Skin epidermis (tissue), 12 donors: ENCODE measurements at regions not wholly inside any gene's neighbourhood (a gene's known extent, or its start where the extent isn't known, plus 50 kb on each side); places are given as distances from the start of the nearest gene placed in this dataset.

Experiments used
- H3K27ac ChIP-seq, 21 experiments: fragments of 200-600 bp; sonication (generic) in 11 of 21; one replicate each; pipeline ENCODE4 v1.5.0; 2020; ENCODE audit warnings: mild to moderate bottlenecking in 3 of 21, inconsistent platforms in 2 of 21, moderate library complexity in 2 of 21
- H3K4me3 ChIP-seq, 7 experiments: fragments of 200-600 bp; sonication (generic) in 2 of 7; one replicate each; pipeline ENCODE4 v1.5.0; 2020; ENCODE audit warnings: inconsistent platforms in 2 of 7, mild to moderate bottlenecking in 2 of 7, moderate library complexity in 1 of 7

DNA sequence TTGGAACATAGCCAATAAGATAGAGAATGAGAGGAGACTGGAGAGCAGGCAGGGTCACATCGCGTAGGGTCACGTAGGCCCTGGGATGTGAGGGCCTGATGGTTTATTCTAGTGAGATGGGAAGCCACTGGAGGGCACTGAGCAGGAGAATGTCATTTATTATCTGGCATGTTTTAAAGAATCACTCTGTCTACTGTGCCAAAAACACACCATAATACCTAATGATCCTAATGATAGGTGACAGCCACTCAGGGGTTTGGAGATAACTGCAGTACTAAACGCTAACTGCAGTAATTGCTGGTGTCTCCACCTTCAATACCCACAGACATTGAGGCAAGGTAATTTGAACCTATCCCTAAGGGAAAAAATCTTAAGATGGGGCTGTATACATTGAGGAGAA, 185.4 kb downstream of the TTLL7 start:
- no peak overlapping the region for H3K4me3 ChIP-seq
- no peak overlapping the region for H3K27ac ChIP-seq

DNA sequence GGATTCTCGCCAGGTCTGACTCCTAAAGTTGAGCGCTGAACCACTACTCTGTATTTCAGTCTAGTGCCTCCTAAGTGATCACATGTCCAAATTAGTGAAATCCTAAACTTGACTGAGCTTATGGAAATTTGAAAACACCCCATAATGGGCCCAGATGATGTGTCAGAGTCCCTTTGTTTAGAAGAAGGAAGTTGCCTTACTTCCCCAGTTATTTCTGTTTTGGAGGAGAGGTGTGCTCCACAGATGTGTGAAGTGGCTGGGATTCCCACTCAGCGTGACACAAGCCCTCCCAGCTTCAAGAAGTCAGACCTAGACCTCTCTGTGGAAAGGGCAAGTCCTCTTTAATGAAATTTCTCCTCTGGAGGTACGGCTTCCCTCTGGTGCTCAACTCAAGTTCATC, 188.8 kb downstream of the TTLL7 start:
- no peak overlapping the region for H3K27ac ChIP-seq

DNA sequence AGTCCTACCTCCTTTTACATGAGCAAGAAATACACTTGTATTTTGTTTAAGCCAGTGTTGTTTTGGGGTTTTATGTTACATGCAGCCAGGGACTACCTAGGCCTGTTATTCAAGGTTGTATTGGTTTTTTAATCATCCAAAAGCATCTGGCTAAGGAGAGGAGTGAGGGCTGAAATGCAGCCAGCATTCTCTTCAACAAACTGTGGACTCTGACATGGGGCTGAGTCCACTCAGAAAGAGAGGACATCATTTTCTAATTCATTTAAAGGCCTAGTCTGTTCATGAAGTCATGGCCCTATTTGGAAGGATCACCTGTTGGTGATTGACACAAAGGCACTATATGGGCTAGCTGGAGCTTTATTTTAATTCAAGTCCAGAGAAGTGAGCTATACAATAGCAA, 190.4 kb downstream of the TTLL7 start:
- Histone ChIP-seq H3K27ac (no peak overlapping the region), H3K4me3 (no peak overlapping the region)

More for the DNA sequence above, 188.8 kb downstream of the TTLL7 start:
- H3K4me3 ChIP-seq, result no peak overlapping the region

DNA sequence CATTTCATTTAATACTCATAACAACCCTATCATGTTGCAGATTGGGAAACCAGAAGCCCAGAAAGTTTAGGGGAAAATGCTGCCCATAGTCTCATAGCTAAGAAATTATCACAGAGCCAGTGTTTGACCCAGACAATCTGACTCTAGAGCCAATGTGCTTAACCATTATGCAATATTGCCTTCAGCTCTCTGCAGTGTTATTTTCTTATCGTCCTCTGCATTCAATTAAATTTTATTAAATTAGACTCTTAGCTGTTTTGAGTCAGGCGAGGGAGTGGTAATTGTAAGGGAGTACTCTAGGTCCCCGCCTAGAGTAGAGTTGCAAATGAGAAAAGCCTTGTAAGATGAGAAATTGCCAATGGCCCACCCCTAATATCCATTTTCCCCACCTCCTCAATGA, 191.1 kb downstream of the TTLL7 start:
- Histone ChIP-seq H3K4me3 (no peak overlapping the region), H3K27ac (no peak overlapping the region)

DNA sequence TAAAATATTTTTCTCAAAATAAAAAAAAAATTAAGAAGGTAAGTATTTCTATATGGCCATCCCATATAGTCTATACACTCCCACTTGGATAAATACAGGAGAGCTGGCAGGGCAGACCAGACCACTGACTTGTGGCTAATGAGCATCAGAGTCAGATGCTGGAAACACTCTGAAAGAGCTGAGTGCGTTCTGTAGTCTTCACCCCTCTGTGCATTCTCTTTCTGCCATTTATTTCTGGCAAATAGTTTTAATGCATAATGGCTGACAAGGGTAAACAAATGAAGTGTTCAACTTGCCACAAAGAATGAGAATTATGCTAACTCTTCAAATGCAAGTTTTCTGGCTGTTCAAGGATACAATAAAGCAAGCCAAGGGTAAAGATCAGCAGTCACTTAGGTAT, 191.7 kb downstream of the TTLL7 start:
- Histone ChIP-seq H3K4me3 (no peak overlapping the region), H3K27ac (no peak overlapping the region)

DNA sequence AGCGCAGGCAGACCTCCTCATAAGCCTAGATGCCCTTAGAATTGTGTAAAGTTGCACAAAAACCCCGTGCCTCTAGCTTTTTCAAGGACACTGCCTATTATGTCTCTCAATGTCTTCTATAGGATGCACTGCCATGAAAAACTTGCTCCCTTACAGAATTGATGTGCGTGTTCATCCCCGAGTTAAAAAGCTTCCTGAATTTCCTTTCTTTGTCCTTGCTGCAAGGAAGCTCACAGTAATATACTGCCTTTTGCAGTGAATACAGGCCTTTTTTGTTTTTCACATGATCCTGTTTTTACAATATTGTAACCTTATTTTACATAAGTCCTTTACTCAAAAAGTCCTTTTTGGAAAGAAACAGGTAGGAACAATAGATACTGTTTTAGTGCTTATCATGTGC, 193.0 kb downstream of the TTLL7 start:
- Histone ChIP-seq H3K4me3 (no peak overlapping the region), H3K27ac (no peak overlapping the region)

DNA sequence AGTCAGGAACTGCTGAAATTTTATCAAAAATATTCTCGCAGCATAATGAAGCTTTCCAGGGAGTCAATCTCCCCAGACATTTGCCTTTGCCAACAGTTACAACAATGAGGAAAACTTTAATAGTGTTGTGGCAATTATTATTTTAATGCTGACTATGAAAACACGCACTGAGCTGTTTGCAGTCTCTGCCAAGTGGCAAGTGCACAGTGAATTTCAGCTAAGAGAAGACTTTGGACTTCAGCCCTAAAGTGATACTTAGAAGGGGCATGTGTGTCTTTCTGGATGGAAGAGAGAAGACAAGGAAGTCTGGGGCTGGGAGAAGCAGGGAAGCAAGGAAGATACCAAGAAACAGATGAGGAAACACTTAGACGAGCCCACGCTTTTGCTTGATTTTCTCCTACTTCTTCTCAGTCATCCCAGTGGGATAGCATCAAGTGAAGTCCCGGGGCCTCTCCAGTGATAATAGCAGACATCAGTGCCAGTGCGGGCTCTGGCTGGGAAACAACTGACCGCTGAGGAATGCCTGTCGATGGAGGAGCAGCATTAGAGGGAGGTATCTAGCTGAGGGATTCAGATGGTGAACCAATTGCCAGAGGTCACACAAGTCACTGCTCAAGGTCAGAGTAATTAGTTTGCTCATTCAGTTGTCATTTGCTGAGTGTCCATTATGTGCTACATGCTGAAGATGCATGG, 196.3 kb downstream of the TTLL7 start:
- Histone ChIP-seq H3K27ac (no peak overlapping the region), H3K4me3 (no peak overlapping the region)

DNA sequence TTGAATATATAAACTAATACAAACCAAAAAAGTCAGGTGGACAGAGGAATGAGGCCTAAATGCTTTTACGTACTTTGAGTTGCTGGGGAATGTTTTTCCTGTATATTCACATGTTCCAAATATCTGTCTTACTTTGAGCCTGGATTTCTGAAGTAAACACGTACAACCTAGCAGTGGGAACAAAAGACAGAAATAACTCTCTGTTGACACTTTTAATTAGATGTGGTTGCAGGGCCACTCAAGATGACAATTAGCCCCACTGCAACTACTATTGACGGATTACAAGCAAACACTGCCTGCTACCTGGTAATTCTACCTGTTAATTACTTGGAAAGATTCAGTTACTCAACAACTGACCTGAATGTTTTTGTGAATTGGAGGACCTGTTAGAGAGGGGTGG, 196.9 kb downstream of the TTLL7 start:
- Histone ChIP-seq H3K4me3 (no peak overlapping the region), H3K27ac (no peak overlapping the region)

DNA sequence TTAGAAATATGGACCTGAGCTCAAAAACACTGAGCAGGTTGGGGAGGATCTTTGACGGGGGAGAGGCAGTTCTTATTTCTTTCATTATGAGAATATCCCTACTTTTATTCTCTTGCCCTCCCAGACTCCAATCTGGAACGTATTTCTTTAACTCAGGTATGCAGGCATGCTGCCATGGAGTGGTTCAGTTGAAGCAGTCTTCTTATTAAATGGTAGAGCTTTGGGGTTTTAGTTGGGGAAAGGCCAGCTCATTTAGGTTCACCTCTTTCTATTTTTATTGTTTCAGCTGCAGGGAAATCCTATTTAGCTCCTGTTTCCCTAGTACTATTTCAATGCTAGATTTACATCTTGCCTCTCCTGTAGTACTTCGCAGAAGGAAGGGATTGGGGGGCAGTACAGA, 198.9 kb downstream of the TTLL7 start:
- H3K27ac ChIP-seq, result no peak overlapping the region
- no peak overlapping the region for H3K4me3 ChIP-seq

DNA sequence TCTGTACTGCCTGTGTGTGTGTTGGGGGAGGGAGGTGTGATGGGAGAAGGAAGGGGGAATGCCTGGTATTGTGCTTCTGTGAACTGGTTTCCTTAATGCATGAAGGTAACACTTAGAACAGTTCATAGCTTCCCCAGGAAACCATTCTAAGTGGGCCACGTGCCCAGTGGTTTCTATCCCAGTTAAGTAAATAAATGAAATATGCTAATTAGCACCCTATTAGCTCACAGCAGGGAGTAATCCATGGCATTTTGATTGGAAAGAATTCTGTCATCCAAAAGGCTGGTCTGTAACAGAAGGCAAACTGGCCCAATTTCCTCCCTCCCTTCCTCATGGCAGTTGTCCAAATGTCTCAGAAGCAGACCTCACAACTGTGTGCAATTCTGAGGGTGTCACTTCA, 199.3 kb downstream of the TTLL7 start:
- no peak overlapping the region for H3K4me3 ChIP-seq
- no peak overlapping the region for H3K27ac ChIP-seq

DNA sequence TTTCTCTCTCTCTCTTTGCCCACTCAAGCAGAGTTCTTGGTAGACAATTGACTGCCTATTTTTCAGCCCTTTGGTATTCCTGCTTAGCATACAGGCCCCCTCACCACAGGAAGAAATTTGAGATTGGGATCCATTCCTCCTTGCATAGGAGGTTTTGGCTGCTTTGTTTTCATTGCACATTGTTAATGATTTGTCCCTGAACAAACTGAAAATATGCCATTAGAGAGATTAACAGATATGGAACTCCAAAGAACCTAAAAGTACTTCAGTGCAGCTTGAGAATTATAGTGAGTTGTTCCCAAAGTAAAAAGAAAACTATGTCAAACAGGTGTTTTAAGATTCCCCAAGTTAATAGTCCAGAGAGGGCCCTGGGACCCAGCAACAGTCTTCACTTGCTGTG, 200.0 kb downstream of the TTLL7 start:
- Histone ChIP-seq H3K27ac (no peak overlapping the region), H3K4me3 (no peak overlapping the region)

DNA sequence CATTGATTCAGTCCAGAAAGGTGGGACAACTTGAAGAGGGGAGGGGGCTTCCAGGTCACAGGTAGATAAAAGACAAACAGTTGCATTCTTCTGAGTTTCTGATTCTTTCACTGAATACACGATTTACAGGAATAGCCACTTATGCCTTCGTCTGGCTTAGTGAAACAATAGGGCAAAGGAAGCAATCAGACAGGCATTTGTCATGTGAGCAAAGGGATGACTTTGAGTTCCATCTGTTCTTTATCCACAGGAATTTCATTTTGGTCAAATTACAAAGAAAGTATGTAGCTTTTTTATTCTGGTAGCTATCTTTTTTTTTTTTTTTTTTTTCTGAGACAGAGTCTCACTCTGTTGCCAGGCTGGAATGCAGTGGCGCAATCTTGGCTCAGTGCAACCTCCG, 202.5 kb downstream of the TTLL7 start:
- peak overlapping the region in 2 of 21 experiments; percentile 42 to 54 for H3K27ac ChIP-seq
- H3K4me3 ChIP-seq, result no peak overlapping the region

DNA sequence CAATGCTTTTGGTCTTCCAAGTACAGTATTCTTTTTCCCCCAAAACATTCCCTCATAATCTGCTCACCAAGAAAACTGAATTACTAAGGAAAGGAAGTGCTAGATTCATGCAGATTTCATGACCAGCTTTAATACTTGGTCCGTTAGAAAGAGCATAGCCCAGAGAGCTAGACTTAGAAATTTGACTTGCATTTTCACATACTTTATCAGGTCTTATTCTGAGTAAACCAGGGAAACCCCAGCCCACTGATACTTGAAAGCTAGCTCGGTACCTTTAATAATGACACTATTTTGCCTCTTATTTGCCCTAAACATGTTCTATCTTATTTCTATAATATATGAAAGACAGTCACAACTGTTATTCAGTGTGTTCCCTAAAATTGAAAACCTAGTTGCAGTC, 204.5 kb downstream of the TTLL7 start:
- Histone ChIP-seq H3K4me3 (no peak overlapping the region), H3K27ac (no peak overlapping the region)

DNA sequence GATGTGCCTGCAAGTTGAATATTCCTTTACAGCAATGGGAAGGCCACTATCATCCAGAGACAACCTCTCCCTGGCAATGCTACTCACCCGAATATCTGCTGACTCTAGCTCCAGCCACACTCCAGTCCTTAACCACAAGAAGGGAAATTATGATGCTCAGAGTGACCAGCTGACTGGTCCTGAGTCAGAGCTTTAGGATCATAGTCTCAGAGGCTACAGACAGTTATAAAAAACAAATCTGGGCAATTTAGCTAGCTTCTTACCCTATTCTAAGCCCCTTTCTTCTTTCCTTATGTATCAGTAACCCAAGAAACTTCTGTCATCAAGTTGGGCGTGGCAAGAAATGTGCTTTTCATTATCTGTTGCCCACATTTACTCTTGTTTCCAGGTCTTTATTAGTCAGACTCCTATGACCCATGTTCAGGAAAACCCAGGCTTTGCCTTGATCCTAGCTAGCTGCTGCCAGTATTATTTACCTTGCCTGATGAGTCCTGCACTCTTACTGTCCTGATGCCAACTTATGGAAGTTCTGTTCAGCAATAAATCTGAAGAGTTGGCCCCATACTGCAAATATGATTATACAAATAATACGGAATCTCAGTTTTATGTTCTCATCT, 207.0 kb downstream of the TTLL7 start:
- Histone ChIP-seq H3K4me3 (no peak overlapping the region), H3K27ac (peak overlapping the region in 4 of 21 experiments; percentile 9 to 62 (median 29))

DNA sequence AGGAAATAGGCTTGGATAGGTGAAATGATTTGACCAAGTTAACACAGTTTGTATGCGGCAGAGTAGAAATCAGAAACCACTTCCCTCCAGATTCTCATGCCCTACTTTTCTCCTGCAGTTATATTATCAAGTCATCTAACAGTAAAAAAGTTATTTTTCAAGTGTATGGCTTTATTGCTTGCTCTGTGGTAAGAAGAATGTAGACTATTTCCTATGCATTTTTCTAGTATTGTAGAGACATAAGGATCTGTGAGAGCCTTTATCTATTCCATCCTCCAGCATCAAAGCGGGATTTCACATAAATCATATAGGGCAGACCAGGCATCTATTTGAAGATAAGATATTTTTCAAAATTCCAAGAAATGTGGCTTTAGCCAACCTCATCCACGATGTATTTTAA, 208.5 kb downstream of the TTLL7 start:
- Histone ChIP-seq H3K27ac (no peak overlapping the region), H3K4me3 (no peak overlapping the region)

DNA sequence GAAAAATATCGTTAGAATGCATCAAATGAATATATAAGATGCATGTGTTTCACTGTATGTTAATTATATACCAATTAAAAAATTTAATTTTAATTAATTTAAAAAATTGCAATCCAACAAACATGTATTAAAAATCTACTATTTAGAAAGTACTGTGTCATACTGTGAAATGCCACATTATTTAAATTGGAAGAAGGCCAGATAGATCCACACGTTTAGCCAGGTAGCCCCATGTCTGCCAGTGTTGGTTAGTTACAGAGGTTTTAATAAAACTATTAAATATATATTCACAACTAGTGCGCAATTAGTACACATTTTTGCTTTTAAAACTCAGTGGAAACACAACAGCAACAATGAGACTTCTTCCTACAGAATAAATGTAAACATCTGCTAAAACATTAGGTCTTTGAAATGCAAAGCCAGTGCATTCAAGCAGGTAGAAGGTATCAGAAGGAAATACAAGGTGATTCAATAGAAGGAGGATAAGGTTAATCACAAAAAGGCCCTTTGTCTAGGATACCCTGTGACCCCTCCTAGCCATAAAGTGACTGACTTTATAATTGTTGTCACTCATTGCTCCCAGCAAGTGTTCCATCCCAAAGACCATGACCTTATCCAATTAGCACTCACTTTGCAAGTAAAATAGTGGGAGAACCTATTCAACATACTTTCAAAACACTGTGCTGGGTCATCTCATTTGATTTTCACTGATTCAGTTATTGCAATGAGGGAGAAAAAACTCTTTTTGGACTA, 211.5 kb downstream of the TTLL7 start:
- no peak overlapping the region for H3K27ac ChIP-seq
- H3K4me3 ChIP-seq, result no peak overlapping the region

DNA sequence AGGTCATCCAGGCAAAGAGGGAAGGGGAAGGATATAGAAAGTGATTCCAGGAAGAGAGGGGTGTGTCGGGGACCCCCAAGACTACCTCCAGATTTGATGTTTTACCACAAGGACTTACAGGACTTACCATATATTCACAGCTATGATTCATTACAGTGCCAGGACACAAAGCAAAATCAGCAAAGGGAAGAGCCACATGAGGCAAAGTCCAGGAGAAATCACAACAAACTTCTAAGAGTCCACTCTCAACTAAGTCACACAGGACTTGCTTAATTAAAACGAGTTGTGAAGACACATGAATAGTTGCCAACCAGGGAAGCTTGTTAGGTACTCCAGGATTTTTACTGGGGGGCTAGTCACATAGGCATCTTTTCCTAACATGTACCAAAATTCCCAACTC, 217.3 kb downstream of the TTLL7 start:
- Histone ChIP-seq H3K27ac (no peak overlapping the region), H3K4me3 (no peak overlapping the region)

DNA sequence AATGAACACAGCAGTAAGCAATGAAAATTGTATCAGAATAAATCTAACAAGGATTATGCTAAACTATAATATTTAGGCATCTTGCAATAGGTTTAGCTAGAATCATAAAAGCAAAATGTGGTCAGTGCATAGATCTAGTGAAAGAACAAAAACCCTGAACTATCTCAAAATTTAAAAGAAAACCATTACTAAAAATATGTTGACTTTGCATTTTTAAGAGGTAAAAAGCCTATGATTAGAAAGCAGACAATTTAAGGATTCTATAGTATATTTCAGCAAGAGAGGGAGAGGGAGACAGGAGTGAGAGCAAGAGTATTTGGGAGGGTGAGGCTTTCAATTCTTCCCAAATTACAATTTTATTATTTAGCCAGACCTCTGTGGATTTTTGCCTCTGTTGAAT, 219.4 kb downstream of the TTLL7 start:
- no peak overlapping the region for H3K4me3 ChIP-seq
- H3K27ac ChIP-seq, result no peak overlapping the region

DNA sequence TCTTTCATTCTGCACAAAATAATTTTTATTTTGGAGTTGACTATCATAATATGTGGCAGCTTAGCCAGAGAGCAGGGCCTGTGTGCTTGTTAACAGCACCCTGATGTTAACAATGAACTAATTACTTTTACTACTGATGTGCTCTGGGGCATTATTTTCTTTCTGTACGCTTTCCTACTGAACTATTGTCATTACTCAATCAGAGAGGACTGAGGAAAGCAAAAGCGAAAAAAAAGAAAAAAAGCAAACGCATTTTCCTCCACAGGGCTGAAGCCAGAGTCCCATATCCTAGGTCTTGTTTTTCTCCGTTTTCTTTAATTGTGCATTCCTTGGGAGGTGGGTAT, 221.2 kb downstream of the TTLL7 start:
- Histone ChIP-seq H3K4me3 (no peak overlapping the region), H3K27ac (no peak overlapping the region)

DNA sequence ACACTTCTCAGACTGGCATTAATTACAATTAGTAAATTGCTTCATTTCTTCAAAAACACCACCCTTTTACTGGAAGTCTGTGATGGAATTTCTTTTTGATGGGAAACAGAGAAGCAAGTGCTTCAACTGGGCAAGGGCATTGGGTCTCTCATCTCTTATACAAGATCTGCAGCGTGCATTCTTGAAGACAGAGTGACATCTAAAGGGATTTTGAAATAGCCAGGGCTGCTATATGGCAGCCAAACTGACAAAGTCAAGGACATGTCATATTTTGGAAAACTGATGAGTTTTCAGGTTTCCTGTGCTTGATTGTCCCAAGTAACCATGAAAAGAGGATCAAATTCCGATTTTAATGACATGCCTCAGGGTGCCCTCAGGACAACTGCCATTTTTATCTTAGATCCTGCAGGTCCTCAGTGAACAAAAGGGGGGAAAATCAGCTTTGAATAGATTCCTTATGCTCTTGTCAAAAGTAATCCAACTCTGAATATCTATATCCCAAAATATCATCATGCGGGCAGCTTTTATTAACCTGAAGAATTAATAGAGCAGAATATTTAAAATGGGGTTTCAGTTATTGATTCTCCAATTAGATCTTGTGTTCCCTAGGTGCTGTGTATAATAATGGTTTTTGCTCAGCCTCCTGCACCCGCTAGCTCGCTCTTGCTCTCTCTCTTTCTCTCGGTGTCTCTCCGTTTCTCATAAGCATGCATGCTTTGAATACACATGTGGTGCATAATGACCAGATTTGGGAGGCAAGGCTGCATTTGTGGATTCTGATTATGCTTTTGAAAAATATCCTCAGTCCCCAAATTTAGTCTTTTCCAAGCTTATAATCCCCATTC, 221.8 kb downstream of the TTLL7 start:
- H3K27ac ChIP-seq, result no peak overlapping the region
- no peak overlapping the region for H3K4me3 ChIP-seq
